OCI-LY1 (cell line): ENCODE measurements at regions not wholly inside any gene's neighbourhood (a gene's known extent, or its start where the extent isn't known, plus 50 kb on each side); places are given as distances from the start of the nearest gene placed in this dataset.

Experiments
- H2AFZ ChIP-seq: fragments of 200-600 bp; sonication (generic), shearing (Covaris generic); 2 replicates; pipeline ENCODE4 v1.6.0; 2014; ENCODE audit warnings: antibody characterized with exemption, mild to moderate bottlenecking, low read length
- H3F3A ChIP-seq: fragments of 200-600 bp; sonication (generic), shearing (Covaris generic); 2 replicates; pipeline ENCODE4 v1.6.0; 2014; ENCODE audit warnings: mild to moderate bottlenecking, antibody characterized with exemption, low read length, moderate library complexity; ENCODE audit not compliant: insufficient read depth
- H3K27ac ChIP-seq: fragments of 200-600 bp; sonication (generic); 2 replicates; pipeline ENCODE4 v1.5.1; 2014; ENCODE audit warnings: low read length, mixed run types, mild to moderate bottlenecking, low read depth; ENCODE audit not compliant: poor library complexity, severe bottlenecking
- H3K27me3 ChIP-seq: fragments of 200-600 bp; sonication (generic); 2 replicates; pipeline ENCODE4 v1.6.0; 2014; ENCODE audit warnings: antibody characterized with exemption, mild to moderate bottlenecking, low read length, moderate library complexity; ENCODE audit not compliant: insufficient read depth
- H3K36me3 ChIP-seq: fragments of 200-600 bp; sonication (generic); 2 replicates; pipeline ENCODE4 v1.6.1; 2014; ENCODE audit warnings: mild to moderate bottlenecking, antibody characterized with exemption, low read length, moderate library complexity, mixed read lengths; ENCODE audit not compliant: insufficient read depth
- H3K4me1 ChIP-seq: fragments of 200-600 bp; sonication (generic); 2 replicates; pipeline ENCODE4 v1.5.1; 2014; ENCODE audit warnings: mild to moderate bottlenecking, low read length, moderate library complexity; ENCODE audit not compliant: insufficient read depth, severe bottlenecking
- H3K4me2 ChIP-seq: fragments of 200-600 bp; sonication (generic), shearing (Covaris generic); 2 replicates; pipeline ENCODE4 v1.6.1; 2014; ENCODE audit warnings: low read length
- H3K4me3 ChIP-seq: fragments of 200-600 bp; sonication (generic); 2 replicates; pipeline ENCODE4 v1.5.1; 2014; ENCODE audit warnings: low read length, low read depth, mild to moderate bottlenecking, mixed read lengths; ENCODE audit not compliant: poor library complexity, severe bottlenecking
- H3K79me2 ChIP-seq: fragments of 200-600 bp; shearing (Covaris generic); 2 replicates; pipeline ENCODE4 v1.6.1; 2016; ENCODE audit warnings: mixed run types, low read length, mixed read lengths; ENCODE audit not compliant: insufficient read depth
- H3K9ac ChIP-seq: fragments of 200-600 bp; sonication (generic), shearing (Covaris generic); 2 replicates; pipeline ENCODE4 v1.6.1; 2014; ENCODE audit warnings: mild to moderate bottlenecking, low read length, mixed read lengths
- H3K9me2 ChIP-seq: fragments of 200-600 bp; sonication (generic), shearing (Covaris generic); 2 replicates; pipeline ENCODE4 v1.6.1; 2014; ENCODE audit warnings: low read depth, mild to moderate bottlenecking, low read length, mixed read lengths
- H3K9me3 ChIP-seq: fragments of 200-600 bp; shearing (Covaris generic); 2 replicates; pipeline ENCODE4 v1.6.1; 2014; ENCODE audit warnings: low read length, mixed read lengths
- H4K20me1 ChIP-seq: fragments of 200-600 bp; sonication (generic), shearing (Covaris generic); 2 replicates; pipeline ENCODE4 v1.6.0; 2016; ENCODE audit warnings: mild to moderate bottlenecking, low read length; ENCODE audit not compliant: insufficient read depth
- EZH2 ChIP-seq: fragments of 200-600 bp; sonication (generic), shearing (Covaris generic); IDR thresholded peaks from 2 replicates; pipeline ENCODE4 v1.8.0; 2017; ENCODE audit warnings: borderline replicate concordance, mixed run types, mild to moderate bottlenecking, antibody characterized with exemption, low read length, moderate library complexity, mixed read lengths
- TF ChIP-seq, protein P1 (sequence below): fragments of 200-600 bp; sonication (generic), shearing (Covaris generic); IDR thresholded peaks from 2 replicates; pipeline ENCODE4 v1.5.1; 2017; ENCODE audit warnings: mild to moderate bottlenecking, antibody characterized with exemption, low read length, moderate library complexity, mixed read lengths

DNA sequence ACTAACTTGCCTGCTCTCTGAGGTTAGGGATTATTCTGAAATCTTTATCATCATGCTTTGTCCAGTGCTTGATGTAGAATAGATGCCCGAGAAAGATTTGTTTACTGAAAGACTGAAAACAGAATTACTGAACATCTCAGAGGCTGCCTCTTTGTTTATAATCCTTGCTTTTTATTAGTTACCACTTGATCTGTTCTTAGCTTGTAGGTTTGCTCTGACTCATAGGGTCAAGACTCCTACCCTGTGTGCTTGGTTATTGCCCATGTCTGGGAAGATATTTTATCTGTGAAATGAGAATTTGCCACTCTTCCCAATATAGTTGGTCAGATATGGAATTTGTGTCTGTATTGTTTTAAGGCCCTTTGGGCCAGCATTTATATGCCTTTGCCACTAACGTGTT is 675.3 kb downstream of the DIAPH3 start:
- Histone ChIP-seq H3K4me1 (no peaks in the 10 kb centered on the region), H3F3A (no peaks in the 10 kb centered on the region), H3K27ac (no peak overlapping the region), H3K4me3 (no peak overlapping the region), H3K27me3 (no peaks in the 10 kb centered on the region), H3K9me2 (no peaks in the 10 kb centered on the region), H3K9ac (no peak overlapping the region), H4K20me1 (no peaks in the 10 kb centered on the region), H2AFZ (no peak overlapping the region), H3K4me2 (no peak overlapping the region), H3K36me3 (no peaks in the 10 kb centered on the region), H3K79me2 (no peaks in the 10 kb centered on the region), H3K9me3 (no peaks in the 10 kb centered on the region)
- TF ChIP-seq, protein P1, sequence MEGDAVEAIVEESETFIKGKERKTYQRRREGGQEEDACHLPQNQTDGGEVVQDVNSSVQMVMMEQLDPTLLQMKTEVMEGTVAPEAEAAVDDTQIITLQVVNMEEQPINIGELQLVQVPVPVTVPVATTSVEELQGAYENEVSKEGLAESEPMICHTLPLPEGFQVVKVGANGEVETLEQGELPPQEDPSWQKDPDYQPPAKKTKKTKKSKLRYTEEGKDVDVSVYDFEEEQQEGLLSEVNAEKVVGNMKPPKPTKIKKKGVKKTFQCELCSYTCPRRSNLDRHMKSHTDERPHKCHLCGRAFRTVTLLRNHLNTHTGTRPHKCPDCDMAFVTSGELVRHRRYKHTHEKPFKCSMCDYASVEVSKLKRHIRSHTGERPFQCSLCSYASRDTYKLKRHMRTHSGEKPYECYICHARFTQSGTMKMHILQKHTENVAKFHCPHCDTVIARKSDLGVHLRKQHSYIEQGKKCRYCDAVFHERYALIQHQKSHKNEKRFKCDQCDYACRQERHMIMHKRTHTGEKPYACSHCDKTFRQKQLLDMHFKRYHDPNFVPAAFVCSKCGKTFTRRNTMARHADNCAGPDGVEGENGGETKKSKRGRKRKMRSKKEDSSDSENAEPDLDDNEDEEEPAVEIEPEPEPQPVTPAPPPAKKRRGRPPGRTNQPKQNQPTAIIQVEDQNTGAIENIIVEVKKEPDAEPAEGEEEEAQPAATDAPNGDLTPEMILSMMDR = no peak
- TF ChIP-seq EZH2 = no peak

DNA sequence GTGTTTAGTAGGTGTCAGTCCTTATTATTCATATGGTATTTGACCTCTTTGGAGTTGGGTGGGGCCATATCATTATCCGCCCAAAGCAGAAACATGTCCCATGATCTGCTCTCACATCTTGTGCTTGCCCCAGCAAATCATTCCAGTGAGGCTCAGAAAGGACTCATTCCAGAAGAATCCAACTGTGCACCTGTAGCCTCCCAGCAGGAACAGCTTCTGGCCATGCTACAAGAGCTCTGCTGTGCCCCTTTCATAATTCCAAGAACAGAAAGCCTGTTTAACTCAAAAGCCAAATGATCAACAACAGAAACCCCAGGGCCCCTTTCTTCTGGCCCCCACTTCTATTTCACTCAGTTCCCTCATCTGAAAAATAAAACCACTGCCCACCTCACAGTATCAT is 673.1 kb downstream of the DIAPH3 start:
- Histone ChIP-seq H3F3A (no peaks in the 10 kb centered on the region), H3K79me2 (no peaks in the 10 kb centered on the region), H3K36me3 (no peaks in the 10 kb centered on the region), H4K20me1 (no peaks in the 10 kb centered on the region), H3K9ac (no peak overlapping the region), H3K4me2 (no peak overlapping the region), H3K9me2 (no peaks in the 10 kb centered on the region), H3K4me3 (no peak overlapping the region), H3K27me3 (no peaks in the 10 kb centered on the region), H3K4me1 (no peaks in the 10 kb centered on the region), H3K27ac (no peak overlapping the region), H2AFZ (no peak overlapping the region), H3K9me3 (no peaks in the 10 kb centered on the region)
- no peak for TF ChIP-seq EZH2
- TF ChIP-seq, protein P1 = no peak

DNA sequence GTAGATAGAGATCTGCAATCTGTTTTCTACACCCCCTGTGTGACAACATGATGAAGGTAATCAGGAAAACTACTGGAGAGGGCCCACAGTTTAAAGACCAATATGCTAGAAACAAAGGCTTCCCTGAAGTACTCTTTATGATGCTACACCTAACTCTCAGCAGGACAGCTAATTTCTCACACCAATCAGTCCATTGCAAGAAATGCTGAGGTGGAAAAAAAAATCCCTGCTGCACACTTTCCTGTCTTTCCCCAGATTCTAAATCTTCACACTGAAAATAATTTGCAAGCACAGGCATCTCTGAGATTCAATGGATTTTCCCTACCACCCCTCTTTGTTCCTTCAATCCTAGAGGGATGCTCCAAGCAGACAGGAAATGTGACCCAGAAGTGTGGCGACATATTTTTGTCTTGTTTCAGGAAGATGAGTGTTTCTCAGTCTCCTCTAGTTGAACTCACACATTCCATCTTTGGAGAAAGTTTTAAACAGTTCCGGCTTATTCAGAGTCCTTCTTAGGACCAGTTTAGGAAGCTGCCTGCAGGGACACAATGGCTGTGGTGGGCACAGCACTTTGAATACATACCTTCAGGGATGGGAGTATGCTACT is 671.6 kb downstream of the DIAPH3 start:
- H3K4me3 ChIP-seq = no peak overlapping the region
- H3K27ac ChIP-seq = no peak overlapping the region
- no peaks in the 10 kb centered on the region for H3K27me3 ChIP-seq
- no peak overlapping the region for H3K9ac ChIP-seq
- H3K9me3 ChIP-seq = no peaks in the 10 kb centered on the region
- H2AFZ ChIP-seq = no peak overlapping the region
- H3K4me2 ChIP-seq = no peak overlapping the region
- H3K79me2 ChIP-seq = no peaks in the 10 kb centered on the region
- H3F3A ChIP-seq = no peaks in the 10 kb centered on the region
- TF ChIP-seq, protein P1 = no peak
- no peak for TF ChIP-seq EZH2
- no peaks in the 10 kb centered on the region for H3K4me1 ChIP-seq
- no peaks in the 10 kb centered on the region for H3K36me3 ChIP-seq
- no peaks in the 10 kb centered on the region for H3K9me2 ChIP-seq
- H4K20me1 ChIP-seq = no peaks in the 10 kb centered on the region
